GM12878 (cell line): ENCODE measurements at regions not wholly inside any gene's neighbourhood (a gene's known extent, or its start where the extent isn't known, plus 50 kb on each side); places are given as distances from the start of the nearest gene placed in this dataset.

ENCODE experiments used
- ATAC-seq: fragments of 200-7000 bp; cut with Tn5 transposase; 3 replicates; pipeline ENCODE4 v1.9.1; 2020; ENCODE audit warnings: mild to moderate bottlenecking, moderate library complexity
- BruUV-seq: library from RNA; stranded (reverse); fragments of 400-500 nt; replicated peaks from 2 replicates; lab custom pipeline; 2021; lab: Mats Ljungman, UMichigan
- CTCF ChIA-PET: fragments of 300-600 bp; sonication (Branson Sonifier 250); formaldehyde crosslinking; extraction: SDS; loops from one replicate; lab custom pipeline; 2021; ENCODE audit warnings: inconsistent platforms; lab: Yijun Ruan, JAX
- POLR2A ChIA-PET: fragments of 350-600 bp; formaldehyde crosslinking; extraction: SDS; loops from one replicate; lab custom pipeline; 2021; ENCODE audit warnings: inconsistent platforms; lab: Charles Lee
- RAD21 ChIA-PET: fragments of 300-600 bp; sonication (Branson Sonifier 250); formaldehyde crosslinking; loops from one replicate; lab custom pipeline; 2023; ENCODE audit warnings: antibody characterized with exemption; ENCODE audit not compliant: unreplicated experiment; lab: Charles Lee
- SMC1A ChIA-PET: fragments of 300-600 bp; sonication (Branson Sonifier 250); formaldehyde crosslinking; loops from one replicate; lab custom pipeline; 2023; ENCODE audit not compliant: unreplicated experiment, uncharacterized antibody; lab: Charles Lee
- DNase-seq: peaks from one replicate; pipeline ENCODE4 v3.0.0-alpha.2; 2011; ENCODE audit warnings: low read depth, low spot score
- FAIRE-seq: peaks from 3 replicates; lab custom pipeline; 2011; peaks lifted over from hg19 to GRCh38; lab: Jason Lieb, UNC
- H2AFZ ChIP-seq: 2 replicates; pipeline ENCODE4 v1.6.0; 2011; ENCODE audit warnings: low read depth, low read length, control low read depth; ENCODE audit not compliant: control insufficient read depth
- H3K27ac ChIP-seq: 2 replicates; pipeline ENCODE4 v1.5.1; 2011; ENCODE audit warnings: control low read depth; ENCODE audit not compliant: control insufficient read depth, insufficient read depth
- H3K27me3 ChIP-seq, 2 experiments: replicated peaks in 1 of 2; 2 replicates each; pipeline versions ENCODE4 v1.6.0 to v1.6.1; 2011; ENCODE audit warnings: low read length in 1 of 2; ENCODE audit not compliant: control insufficient read depth in 2 of 2, insufficient read depth in 2 of 2
- H3K36me3 ChIP-seq, 2 experiments: 2 replicates each; pipeline ENCODE4 v1.5.1; 2011; ENCODE audit warnings: low read length in 1 of 2; ENCODE audit not compliant: control insufficient read depth in 2 of 2, insufficient read depth in 2 of 2
- H3K4me1 ChIP-seq: 2 replicates; pipeline ENCODE4 v1.6.1; 2011; ENCODE audit warnings: mild to moderate bottlenecking, low read length, moderate library complexity, mixed read lengths; ENCODE audit not compliant: control insufficient read depth, insufficient read depth
- H3K4me2 ChIP-seq: 2 replicates; pipeline ENCODE4 v1.6.0; 2011; ENCODE audit warnings: control low read depth; ENCODE audit not compliant: control insufficient read depth, insufficient read depth
- H3K4me3 ChIP-seq: fragments of 200-600 bp; sonication (generic); 2 replicates; pipeline ENCODE4 v1.5.1; 2016
- H3K79me2 ChIP-seq: 2 replicates; pipeline ENCODE4 v1.6.0; 2011; ENCODE audit warnings: low read length; ENCODE audit not compliant: control insufficient read depth, insufficient read depth
- H3K9ac ChIP-seq: 2 replicates; pipeline ENCODE4 v1.8.0; 2011; ENCODE audit warnings: low read length, control low read depth, mixed read lengths; ENCODE audit not compliant: control insufficient read depth, insufficient read depth
- H3K9me3 ChIP-seq: replicated peaks from 3 replicates; pipeline ENCODE4 v1.5.1; 2011; ENCODE audit warnings: mild to moderate bottlenecking, low read length; ENCODE audit not compliant: control insufficient read depth, insufficient read depth
- H4K20me1 ChIP-seq: 2 replicates; pipeline ENCODE4 v1.6.0; 2011; ENCODE audit not compliant: control insufficient read depth, insufficient read depth
- BRCA1 ChIP-seq: IDR thresholded peaks from 2 replicates; pipeline ENCODE4 v1.6.1; 2011; ENCODE audit warnings: low read depth, low read length, improper control_type of control experiment
- CHD1 ChIP-seq: IDR thresholded peaks from 2 replicates; pipeline ENCODE4 v1.6.1; 2012; ENCODE audit warnings: low read depth, low read length, improper control_type of control experiment
- EED ChIP-seq: sonication (generic); IDR thresholded peaks from 2 replicates; pipeline ENCODE4 v1.6.1; 2016; ENCODE audit warnings: antibody characterized with exemption, low read depth
- HDAC2 ChIP-seq: fragments of 200-600 bp; sonication (generic); IDR thresholded peaks from 2 replicates; pipeline ENCODE4 v1.6.1; 2017
- KDM1A ChIP-seq: fragments of 200-600 bp; sonication (generic); IDR thresholded peaks from 2 replicates; pipeline ENCODE4 v1.6.1; 2016; ENCODE audit warnings: borderline replicate concordance
- MEF2B ChIP-seq: fragments of 450-650 bp; IDR thresholded peaks from 2 replicates; pipeline ENCODE4 v1.6.1; 2018; ENCODE audit warnings: mild to moderate bottlenecking, moderate library complexity; ENCODE audit not compliant: partially characterized antibody, poor library complexity, severe bottlenecking
- SIX5 ChIP-seq: IDR thresholded peaks from 2 replicates; pipeline ENCODE4 v1.6.1; 2011; ENCODE audit warnings: mild to moderate bottlenecking, low read depth, low read length, moderate library complexity; ENCODE audit not compliant: severe bottlenecking
- SMAD1 ChIP-seq: fragments of 450-650 bp; IDR thresholded peaks from 2 replicates; pipeline ENCODE4 v1.6.1; 2018; ENCODE audit warnings: mild to moderate bottlenecking, low read depth; ENCODE audit not compliant: partially characterized antibody
- WGBS: methylation state at CpG from one replicate; pipeline ENCODE4 v1.1.6; 2016; ENCODE audit warnings: low lambda C conversion rate; ENCODE audit not compliant: insufficient replicate concordance, insufficient coverage; ENCODE audit errors: missing lambda C conversion rate; 5-methylcytosine and 5-hydroxymethylcytosine counted together
- in situ Hi-C: fragments of 300-500 bp; cut with MboI; formaldehyde crosslinking; loops from 9 replicates; pipeline ENCODE4 v1.14.3; 2018; ENCODE audit warnings: mixed read lengths
- intact Hi-C: fragments of 100-400 bp; cut with micrococcal nuclease; formaldehyde crosslinking; loops from one replicate; pipeline ENCODE4 v1.14.2; 2022; ENCODE audit not compliant: unreplicated experiment
- TF ChIP-seq, protein P1 (sequence below): IDR thresholded peaks from 2 replicates; pipeline ENCODE4 v1.6.1; 2012; ENCODE audit warnings: low read depth, low read length, improper control_type of control experiment
- TF ChIP-seq, protein P2 (sequence below): IDR thresholded peaks from 2 replicates; pipeline ENCODE4 v1.6.1; 2011; ENCODE audit warnings: borderline replicate concordance, low read depth, mild to moderate bottlenecking, moderate library complexity, mixed read lengths, low read length; ENCODE audit not compliant: insufficient read depth; ENCODE audit errors: extremely low read length
- TF ChIP-seq, protein P3 (sequence below): fragments of 450-650 bp; IDR thresholded peaks from 2 replicates; pipeline ENCODE4 v1.6.1; 2018; ENCODE audit warnings: mild to moderate bottlenecking, low read depth, moderate library complexity; ENCODE audit not compliant: partially characterized antibody
- TF ChIP-seq, protein P4 (sequence below): fragments of 450-650 bp; IDR thresholded peaks from 2 replicates; pipeline ENCODE4 v1.6.1; 2017; ENCODE audit warnings: mild to moderate bottlenecking
- TF ChIP-seq, protein P5 (sequence below): fragments of 450-650 bp; formaldehyde crosslinking; IDR thresholded peaks from 2 replicates; pipeline ENCODE4 v1.5.0; 2022; ENCODE audit warnings: mild to moderate bottlenecking, missing genetic modification characterization

DNA sequence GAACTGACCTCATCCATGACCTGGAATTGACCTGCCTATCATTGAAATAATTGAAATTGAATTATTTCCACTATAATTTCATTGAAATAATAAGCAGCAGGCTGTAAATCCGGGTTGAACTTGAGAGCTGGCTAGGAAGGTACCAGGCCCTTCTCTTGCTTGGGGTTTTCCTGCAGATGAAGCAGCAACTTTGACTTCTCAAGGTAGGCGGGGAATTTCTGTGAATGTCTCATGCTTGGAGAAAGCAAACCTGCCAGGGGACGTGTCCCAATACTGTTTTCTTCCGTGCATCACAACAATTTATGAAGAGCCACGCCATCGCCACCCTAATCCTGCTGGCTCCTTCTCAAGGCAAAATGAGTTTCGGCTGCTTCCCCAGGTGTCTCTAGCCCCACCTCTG lies 97.5 kb upstream of the XYLT1 start (continued):
- no peak for TF ChIP-seq BRCA1
- TF ChIP-seq, protein P1, sequence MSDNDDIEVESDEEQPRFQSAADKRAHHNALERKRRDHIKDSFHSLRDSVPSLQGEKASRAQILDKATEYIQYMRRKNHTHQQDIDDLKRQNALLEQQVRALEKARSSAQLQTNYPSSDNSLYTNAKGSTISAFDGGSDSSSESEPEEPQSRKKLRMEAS: no peak
- TF ChIP-seq, protein P2, sequence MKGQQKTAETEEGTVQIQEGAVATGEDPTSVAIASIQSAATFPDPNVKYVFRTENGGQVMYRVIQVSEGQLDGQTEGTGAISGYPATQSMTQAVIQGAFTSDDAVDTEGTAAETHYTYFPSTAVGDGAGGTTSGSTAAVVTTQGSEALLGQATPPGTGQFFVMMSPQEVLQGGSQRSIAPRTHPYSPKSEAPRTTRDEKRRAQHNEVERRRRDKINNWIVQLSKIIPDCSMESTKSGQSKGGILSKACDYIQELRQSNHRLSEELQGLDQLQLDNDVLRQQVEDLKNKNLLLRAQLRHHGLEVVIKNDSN: no peak
- TF ChIP-seq CHD1: no peak
- TF ChIP-seq, all 136 proteins: peak for 0

DNA sequence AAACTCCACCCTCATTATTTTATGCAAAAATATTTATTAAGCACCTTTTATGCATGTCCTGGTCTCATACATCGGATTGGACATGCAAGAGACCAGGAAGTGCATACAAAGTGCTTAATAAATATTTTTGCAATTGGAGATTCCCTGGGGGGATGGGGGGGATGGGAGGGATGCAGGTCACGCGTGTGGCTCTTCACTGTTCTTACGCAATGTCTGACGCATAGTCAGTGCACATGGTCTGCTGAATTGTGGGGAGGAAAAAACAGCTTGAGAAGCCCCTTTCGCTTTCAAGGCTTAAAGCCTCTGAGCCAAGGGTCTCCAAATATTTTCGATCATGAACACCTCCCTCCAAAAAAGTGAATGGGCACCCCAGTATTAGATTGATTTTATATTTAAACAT lies 96.7 kb upstream of the XYLT1 start:
- CTCF ChIA-PET: no interaction called here
- FAIRE-seq: no peak
- Histone ChIP-seq H3K4me3 (no peak overlapping the region), H3K36me3 (no peaks in the 10 kb centered on the region), H3K27ac (no peak overlapping the region), H3K9ac (no peak overlapping the region), H3K4me1 (no peaks in the 10 kb centered on the region), H4K20me1 (no peaks in the 10 kb centered on the region), H3K9me3 (no peaks in the 10 kb centered on the region), H3K79me2 (no peaks in the 10 kb centered on the region), H3K4me2 (no peak overlapping the region), H3K27me3 (no peaks in the 10 kb centered on the region; a peak in 2 of 4 replicates), H2AFZ (no peak overlapping the region)
- POLR2A ChIA-PET: no interaction called here
- intact Hi-C loops: no loop called here
- BruUV-seq: no TSS peak
- RAD21 ChIA-PET: interaction anchor here (1.7 kb wide), 1 partner anchor 11 kb away, joined by 4 read pairs; no protein-coding TSS in a partner anchor
- WGBS: 48% methylated on average over 7 of the region's 7 CpGs
- SMC1A ChIA-PET: no interaction called here
- no peak for ATAC-seq
- no peak for DNase-seq
- in situ Hi-C loops: loop anchor here (25.0 kb wide), 1 partner anchor 1195 kb away; no protein-coding TSS in a partner anchor
- TF ChIP-seq, protein P3, sequence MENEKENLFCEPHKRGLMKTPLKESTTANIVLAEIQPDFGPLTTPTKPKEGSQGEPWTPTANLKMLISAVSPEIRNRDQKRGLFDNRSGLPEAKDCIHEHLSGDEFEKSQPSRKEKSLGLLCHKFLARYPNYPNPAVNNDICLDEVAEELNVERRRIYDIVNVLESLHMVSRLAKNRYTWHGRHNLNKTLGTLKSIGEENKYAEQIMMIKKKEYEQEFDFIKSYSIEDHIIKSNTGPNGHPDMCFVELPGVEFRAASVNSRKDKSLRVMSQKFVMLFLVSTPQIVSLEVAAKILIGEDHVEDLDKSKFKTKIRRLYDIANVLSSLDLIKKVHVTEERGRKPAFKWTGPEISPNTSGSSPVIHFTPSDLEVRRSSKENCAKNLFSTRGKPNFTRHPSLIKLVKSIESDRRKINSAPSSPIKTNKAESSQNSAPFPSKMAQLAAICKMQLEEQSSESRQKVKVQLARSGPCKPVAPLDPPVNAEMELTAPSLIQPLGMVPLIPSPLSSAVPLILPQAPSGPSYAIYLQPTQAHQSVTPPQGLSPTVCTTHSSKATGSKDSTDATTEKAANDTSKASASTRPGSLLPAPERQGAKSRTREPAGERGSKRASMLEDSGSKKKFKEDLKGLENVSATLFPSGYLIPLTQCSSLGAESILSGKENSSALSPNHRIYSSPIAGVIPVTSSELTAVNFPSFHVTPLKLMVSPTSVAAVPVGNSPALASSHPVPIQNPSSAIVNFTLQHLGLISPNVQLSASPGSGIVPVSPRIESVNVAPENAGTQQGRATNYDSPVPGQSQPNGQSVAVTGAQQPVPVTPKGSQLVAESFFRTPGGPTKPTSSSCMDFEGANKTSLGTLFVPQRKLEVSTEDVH: no peak
- TF ChIP-seq KDM1A (no peak), MEF2B (no peak), EED (no peak), SIX5 (no peak), SMAD1 (no peak), HDAC2 (no peak)
- TF ChIP-seq, protein P1: no peak
- TF ChIP-seq, protein P4, sequence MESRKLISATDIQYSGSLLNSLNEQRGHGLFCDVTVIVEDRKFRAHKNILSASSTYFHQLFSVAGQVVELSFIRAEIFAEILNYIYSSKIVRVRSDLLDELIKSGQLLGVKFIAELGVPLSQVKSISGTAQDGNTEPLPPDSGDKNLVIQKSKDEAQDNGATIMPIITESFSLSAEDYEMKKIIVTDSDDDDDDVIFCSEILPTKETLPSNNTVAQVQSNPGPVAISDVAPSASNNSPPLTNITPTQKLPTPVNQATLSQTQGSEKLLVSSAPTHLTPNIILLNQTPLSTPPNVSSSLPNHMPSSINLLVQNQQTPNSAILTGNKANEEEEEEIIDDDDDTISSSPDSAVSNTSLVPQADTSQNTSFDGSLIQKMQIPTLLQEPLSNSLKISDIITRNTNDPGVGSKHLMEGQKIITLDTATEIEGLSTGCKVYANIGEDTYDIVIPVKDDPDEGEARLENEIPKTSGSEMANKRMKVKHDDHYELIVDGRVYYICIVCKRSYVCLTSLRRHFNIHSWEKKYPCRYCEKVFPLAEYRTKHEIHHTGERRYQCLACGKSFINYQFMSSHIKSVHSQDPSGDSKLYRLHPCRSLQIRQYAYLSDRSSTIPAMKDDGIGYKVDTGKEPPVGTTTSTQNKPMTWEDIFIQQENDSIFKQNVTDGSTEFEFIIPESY: no peak
- TF ChIP-seq, protein P5, sequence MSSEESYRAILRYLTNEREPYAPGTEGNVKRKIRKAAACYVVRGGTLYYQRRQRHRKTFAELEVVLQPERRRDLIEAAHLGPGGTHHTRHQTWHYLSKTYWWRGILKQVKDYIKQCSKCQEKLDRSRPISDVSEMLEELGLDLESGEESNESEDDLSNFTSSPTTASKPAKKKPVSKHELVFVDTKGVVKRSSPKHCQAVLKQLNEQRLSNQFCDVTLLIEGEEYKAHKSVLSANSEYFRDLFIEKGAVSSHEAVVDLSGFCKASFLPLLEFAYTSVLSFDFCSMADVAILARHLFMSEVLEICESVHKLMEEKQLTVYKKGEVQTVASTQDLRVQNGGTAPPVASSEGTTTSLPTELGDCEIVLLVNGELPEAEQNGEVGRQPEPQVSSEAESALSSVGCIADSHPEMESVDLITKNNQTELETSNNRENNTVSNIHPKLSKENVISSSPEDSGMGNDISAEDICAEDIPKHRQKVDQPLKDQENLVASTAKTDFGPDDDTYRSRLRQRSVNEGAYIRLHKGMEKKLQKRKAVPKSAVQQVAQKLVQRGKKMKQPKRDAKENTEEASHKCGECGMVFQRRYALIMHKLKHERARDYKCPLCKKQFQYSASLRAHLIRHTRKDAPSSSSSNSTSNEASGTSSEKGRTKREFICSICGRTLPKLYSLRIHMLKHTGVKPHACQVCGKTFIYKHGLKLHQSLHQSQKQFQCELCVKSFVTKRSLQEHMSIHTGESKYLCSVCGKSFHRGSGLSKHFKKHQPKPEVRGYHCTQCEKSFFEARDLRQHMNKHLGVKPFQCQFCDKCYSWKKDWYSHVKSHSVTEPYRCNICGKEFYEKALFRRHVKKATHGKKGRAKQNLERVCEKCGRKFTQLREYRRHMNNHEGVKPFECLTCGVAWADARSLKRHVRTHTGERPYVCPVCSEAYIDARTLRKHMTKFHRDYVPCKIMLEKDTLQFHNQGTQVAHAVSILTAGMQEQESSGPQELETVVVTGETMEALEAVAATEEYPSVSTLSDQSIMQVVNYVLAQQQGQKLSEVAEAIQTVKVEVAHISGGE (CRISPR knock-in tag): no peak
